IMR-90 (cell line): ENCODE measurements at regions not wholly inside any gene's neighbourhood (a gene's known extent, or its start where the extent isn't known, plus 50 kb on each side); places are given as distances from the start of the nearest gene placed in this dataset.

Source experiments
- ATAC-seq: fragments of 200-7000 bp; cut with Tn5 transposase; 2 replicates; pipeline ENCODE4 v1.9.1; 2020; ENCODE audit warnings: low read depth, mild to moderate bottlenecking, moderate library complexity
- BruUV-seq: library from RNA; stranded (reverse); fragments of 400-500 nt; replicated peaks from 2 replicates; lab custom pipeline; 2021; lab: Mats Ljungman, UMichigan
- CTCF ChIA-PET: fragments of 300-600 bp; formaldehyde crosslinking; extraction: SDS; loops from one replicate; lab custom pipeline; 2021; ENCODE audit warnings: antibody characterized with exemption; lab: Yijun Ruan, JAX
- POLR2A ChIA-PET: fragments of 300-600 bp; sonication (Branson Sonifier 250); formaldehyde crosslinking; loops from one replicate; lab custom pipeline; 2022; ENCODE audit warnings: antibody characterized with exemption; ENCODE audit not compliant: unreplicated experiment; lab: Charles Lee
- DNase-seq: peaks from one replicate; pipeline ENCODE4 v3.0.0; 2013
- H2AFZ ChIP-seq: replicated peaks from 2 replicates; pipeline ENCODE3; 2013; ENCODE audit warnings: low read length, mild to moderate bottlenecking; ENCODE audit not compliant: poor library complexity
- H2AK5ac ChIP-seq: 2 replicates; pipeline ENCODE4 v1.6.1; 2013; ENCODE audit warnings: low read depth, low read length, inconsistent platforms
- H2AK9ac ChIP-seq: replicated peaks from 2 replicates; pipeline ENCODE3; 2013; ENCODE audit warnings: mild to moderate bottlenecking, low read depth, low read length, moderate library complexity; ENCODE audit not compliant: poor library complexity
- H2BK120ac ChIP-seq: 2 replicates; pipeline ENCODE4 v1.6.1; 2013; ENCODE audit warnings: low read depth, low read length, inconsistent platforms
- H2BK15ac ChIP-seq: 3 replicates; pipeline ENCODE4 v1.6.1; 2013; ENCODE audit warnings: low read depth, low read length, inconsistent platforms
- H2BK20ac ChIP-seq: 2 replicates; pipeline ENCODE4 v1.6.1; 2013; ENCODE audit warnings: low read depth, mild to moderate bottlenecking, inconsistent platforms, low read length, moderate library complexity
- H2BK5ac ChIP-seq: 2 replicates; pipeline ENCODE4 v1.6.1; 2013; ENCODE audit warnings: mild to moderate bottlenecking, low read depth, low read length, inconsistent platforms; ENCODE audit not compliant: poor library complexity, severe bottlenecking
- H3K14ac ChIP-seq: replicated peaks from 2 replicates; pipeline ENCODE4 v1.6.1; 2013; ENCODE audit warnings: low read depth, low read length, inconsistent platforms
- H3K18ac ChIP-seq: 2 replicates; pipeline ENCODE4 v1.6.1; 2013; ENCODE audit warnings: low read depth, low read length, control low read depth
- H3K23ac ChIP-seq: 2 replicates; pipeline ENCODE4 v1.6.1; 2013; ENCODE audit warnings: low read depth, low read length, inconsistent platforms
- H3K27ac ChIP-seq: 2 replicates; pipeline ENCODE4 v1.5.1; 2013; ENCODE audit warnings: mild to moderate bottlenecking, control low read depth, low read length; ENCODE audit not compliant: insufficient read depth
- H3K27me3 ChIP-seq: 2 replicates; pipeline ENCODE4 v1.6.1; 2013; ENCODE audit warnings: low read length; ENCODE audit not compliant: control insufficient read depth, insufficient read depth
- H3K36me3 ChIP-seq: 2 replicates; pipeline ENCODE4 v1.6.1; 2013; ENCODE audit warnings: low read length, mixed read lengths; ENCODE audit not compliant: control insufficient read depth, insufficient read depth
- H3K4ac ChIP-seq: 2 replicates; pipeline ENCODE4 v1.6.1; 2013; ENCODE audit warnings: low read depth, low read length, inconsistent platforms
- H3K4me1 ChIP-seq: 2 replicates; pipeline ENCODE4 v1.6.1; 2013; ENCODE audit warnings: low read length, mixed read lengths; ENCODE audit not compliant: control insufficient read depth, insufficient read depth
- H3K4me2 ChIP-seq: 2 replicates; pipeline ENCODE4 v1.6.1; 2013; ENCODE audit warnings: low read depth, mild to moderate bottlenecking, control low read depth, low read length, moderate library complexity
- H3K4me3 ChIP-seq: 2 replicates; pipeline ENCODE4 v1.5.1; 2013; ENCODE audit warnings: low read depth, mild to moderate bottlenecking, control low read depth, low read length, moderate library complexity; ENCODE audit not compliant: insufficient read depth
- H3K56ac ChIP-seq: 2 replicates; pipeline ENCODE4 v1.6.1; 2013; ENCODE audit warnings: low read length, inconsistent platforms; ENCODE audit not compliant: insufficient read depth; ENCODE audit errors: extremely low read depth
- H3K79me1 ChIP-seq, 2 experiments: 2 replicates each; pipeline ENCODE4 v1.6.1; 2013; ENCODE audit warnings: low read length in 2 of 2, inconsistent platforms in 1 of 2, low read depth in 1 of 2
- H3K9ac ChIP-seq: 2 replicates; pipeline ENCODE4 v1.6.1; 2013; ENCODE audit warnings: low read depth, low read length, control low read depth
- H3K9me1 ChIP-seq: 2 replicates; pipeline ENCODE4 v1.6.1; 2013; ENCODE audit warnings: low read length, inconsistent platforms; ENCODE audit not compliant: insufficient read depth
- H3K9me3 ChIP-seq: 2 replicates; pipeline ENCODE4 v1.6.1; 2013; ENCODE audit warnings: low read length; ENCODE audit not compliant: control insufficient read depth, insufficient read depth
- H4K20me1 ChIP-seq: 2 replicates; pipeline ENCODE4 v1.6.1; 2013; ENCODE audit warnings: low read length, inconsistent platforms; ENCODE audit not compliant: insufficient read depth
- H4K5ac ChIP-seq: 2 replicates; pipeline ENCODE4 v1.6.1; 2013; ENCODE audit warnings: mild to moderate bottlenecking, low read depth, low read length, control low read depth
- H4K8ac ChIP-seq, 2 experiments: 2 replicates each; pipeline ENCODE4 v1.6.1; 2013; ENCODE audit warnings: low read depth in 2 of 2, low read length in 2 of 2, control low read depth in 1 of 2, inconsistent platforms in 1 of 2
- H4K91ac ChIP-seq: 2 replicates; pipeline ENCODE4 v1.6.1; 2013; ENCODE audit warnings: low read depth, low read length, inconsistent platforms; ENCODE audit not compliant: insufficient read depth
- BHLHE40 ChIP-seq: fragments of 150-350 bp; IDR thresholded peaks from 2 replicates; pipeline ENCODE4 v1.6.1; 2016; ENCODE audit warnings: mild to moderate bottlenecking, low read depth, low read length
- CEBPB ChIP-seq: IDR thresholded peaks from 2 replicates; pipeline ENCODE4 v1.6.1; 2012; ENCODE audit warnings: low read depth, low read length, improper control_type of control experiment
- CHD1 ChIP-seq: IDR thresholded peaks from 2 replicates; pipeline ENCODE4 v1.6.1; 2012; ENCODE audit warnings: low read depth, low read length, improper control_type of control experiment
- CTCF ChIP-seq: conservative IDR thresholded peaks from 2 replicates; pipeline ENCODE4 v1.5.1; 2012; ENCODE audit warnings: mild to moderate bottlenecking, low read depth, low read length, improper control_type of control experiment
- ELK1 ChIP-seq: fragments of 150-350 bp; IDR thresholded peaks from 2 replicates; pipeline ENCODE4 v1.6.1; 2016; ENCODE audit warnings: low read depth, mild to moderate bottlenecking, low read length, moderate library complexity, borderline replicate concordance
- FOS ChIP-seq: fragments of 150-350 bp; IDR thresholded peaks from 2 replicates; pipeline ENCODE4 v1.6.1; 2016; ENCODE audit warnings: low read depth, low read length
- MAFK ChIP-seq: IDR thresholded peaks from 2 replicates; pipeline ENCODE4 v1.6.1; 2012; ENCODE audit warnings: low read depth, low read length, improper control_type of control experiment
- MAZ ChIP-seq: IDR thresholded peaks from 2 replicates; pipeline ENCODE4 v1.6.1; 2012; ENCODE audit warnings: low read depth, mild to moderate bottlenecking, low read length, improper control_type of control experiment, moderate library complexity, borderline replicate concordance
- MXI1 ChIP-seq: IDR thresholded peaks from 2 replicates; pipeline ENCODE4 v1.6.1; 2012; ENCODE audit warnings: low read depth, mild to moderate bottlenecking, low read length, moderate library complexity, borderline replicate concordance
- NFE2L2 ChIP-seq: fragments of 150-350 bp; IDR thresholded peaks from 2 replicates; pipeline ENCODE4 v1.6.1; 2016; ENCODE audit warnings: low read depth, mild to moderate bottlenecking, low read length
- POLR2A ChIP-seq: IDR thresholded peaks from 2 replicates; pipeline ENCODE4 v1.6.1; 2012; ENCODE audit warnings: mild to moderate bottlenecking, low read depth, low read length
- RAD21 ChIP-seq: IDR thresholded peaks from 2 replicates; pipeline ENCODE4 v1.6.1; 2012; ENCODE audit warnings: low read length, improper control_type of control experiment
- RFX5 ChIP-seq: IDR thresholded peaks from 2 replicates; pipeline ENCODE4 v1.8.0; 2012; ENCODE audit warnings: low read depth, mild to moderate bottlenecking, low read length, moderate library complexity
- USF2 ChIP-seq: fragments of 150-350 bp; IDR thresholded peaks from 2 replicates; pipeline ENCODE4 v1.6.1; 2017; ENCODE audit warnings: mild to moderate bottlenecking, antibody characterized with exemption, low read length, low read depth
- WGBS, 2 experiments: methylation state at CpG; one replicate each; pipeline versions ENCODE4 v1.1.5 to v1.1.7; 2013; ENCODE audit warnings: missing lambda C conversion rate in 2 of 2; ENCODE audit not compliant: insufficient read length in 1 of 2; ENCODE audit errors: extremely low coverage in 2 of 2; 5-methylcytosine and 5-hydroxymethylcytosine counted together
- dilution Hi-C: fragments of 300-500 bp; cut with HindIII; formaldehyde crosslinking; loops from one replicate; pipeline ENCODE4 v1.14.3; 2018; ENCODE audit warnings: low sequenced_read_pairs; ENCODE audit not compliant: unreplicated experiment
- in situ Hi-C: fragments of 300-500 bp; cut with MboI; formaldehyde crosslinking; loops from 3 replicates; pipeline ENCODE4 v1.14.3; 2019; ENCODE audit warnings: low sequenced_read_pairs, inconsistent platforms, mixed read lengths
- intact Hi-C: fragments of 100-400 bp; cut with micrococcal nuclease; formaldehyde crosslinking; loops from 2 replicates; pipeline ENCODE4 v1.10.0; 2022

- TF ChIP-seq FOS (no peak), USF2 (no peak), MAFK (no peak), ELK1 (no peak), CEBPB (no peak), RAD21 (no peak), POLR2A (no peak), NFE2L2 (no peak), RFX5 (no peak), CTCF (no peak), BHLHE40 (no peak), CHD1 (no peak), MXI1 (no peak), MAZ (no peak)
- peaks cover 16% of the 10 kb centered on the region for H3K27me3 ChIP-seq
- H3K79me1 ChIP-seq = no peaks in the 10 kb centered on the region
- H3K36me3 ChIP-seq = no peaks in the 10 kb centered on the region
- no peak for DNase-seq
- H3K27ac ChIP-seq = no peak overlapping the region
- H3K4me3 ChIP-seq = no peak overlapping the region
- H4K8ac ChIP-seq = no peak overlapping the region
- no peak overlapping the region for H2AK9ac ChIP-seq
- no peak overlapping the region for H3K4ac ChIP-seq
- no peak overlapping the region for H4K5ac ChIP-seq
- H3K4me2 ChIP-seq = no peak overlapping the region
- no peak overlapping the region for H2AK5ac ChIP-seq
- intact Hi-C loops (no loop called here), dilution Hi-C loops (no loop called here), in situ Hi-C loops (loop anchor here (25.0 kb wide), 1 partner anchor 757 kb away; no protein-coding TSS in a partner anchor)
- no peak overlapping the region for H2BK15ac ChIP-seq
- H3K9ac ChIP-seq = no peak overlapping the region
- no TSS peak for BruUV-seq
- no peak overlapping the region for H3K18ac ChIP-seq
- no peak overlapping the region for H2BK20ac ChIP-seq
- no peaks in the 10 kb centered on the region for H4K20me1 ChIP-seq
- no CpG with 5 or more reads among the region's 4 CpGs for WGBS, 2 experiments
- no peak overlapping the region for H2BK120ac ChIP-seq
- ChIA-PET POLR2A (no interaction called here), CTCF (no interaction called here)
- H4K91ac ChIP-seq = no peak overlapping the region
- no peak overlapping the region for H3K23ac ChIP-seq
- no peak for ATAC-seq
- no peak overlapping the region for H3K14ac ChIP-seq
- H3K4me1 ChIP-seq = no peaks in the 10 kb centered on the region
- no peak overlapping the region for H2AFZ ChIP-seq
- no peaks in the 10 kb centered on the region for H3K9me3 ChIP-seq
- 0 out of 2 replicates have a peak, but pooled peaks cover 4% of the 10 kb centered on the region for H3K9me1 ChIP-seq
- H2BK5ac ChIP-seq = no peak overlapping the region
- H3K56ac ChIP-seq = no peak overlapping the region
These were observed 117.7 kb upstream of the ABCC4 start for GRCh38 chr13:95418946-95419345.
